IMR-90 (cell line): ENCODE measurements at regions not wholly inside any gene's neighbourhood (a gene's known extent, or its start where the extent isn't known, plus 50 kb on each side); places are given as distances from the start of the nearest gene placed in this dataset.

Source experiments
- ATAC-seq: fragments of 200-7000 bp; cut with Tn5 transposase; 2 replicates; pipeline ENCODE4 v1.9.1; 2020; ENCODE audit warnings: low read depth, mild to moderate bottlenecking, moderate library complexity
- BruUV-seq: library from RNA; stranded (reverse); fragments of 400-500 nt; replicated peaks from 2 replicates; lab custom pipeline; 2021; lab: Mats Ljungman, UMichigan
- CTCF ChIA-PET: fragments of 300-600 bp; formaldehyde crosslinking; extraction: SDS; loops from one replicate; lab custom pipeline; 2021; ENCODE audit warnings: antibody characterized with exemption; lab: Yijun Ruan, JAX
- POLR2A ChIA-PET: fragments of 300-600 bp; sonication (Branson Sonifier 250); formaldehyde crosslinking; loops from one replicate; lab custom pipeline; 2022; ENCODE audit warnings: antibody characterized with exemption; ENCODE audit not compliant: unreplicated experiment; lab: Charles Lee
- DNase-seq: peaks from one replicate; pipeline ENCODE4 v3.0.0; 2013
- H2AFZ ChIP-seq: replicated peaks from 2 replicates; pipeline ENCODE3; 2013; ENCODE audit warnings: low read length, mild to moderate bottlenecking; ENCODE audit not compliant: poor library complexity
- H2AK5ac ChIP-seq: 2 replicates; pipeline ENCODE4 v1.6.1; 2013; ENCODE audit warnings: low read depth, low read length, inconsistent platforms
- H2AK9ac ChIP-seq: replicated peaks from 2 replicates; pipeline ENCODE3; 2013; ENCODE audit warnings: mild to moderate bottlenecking, low read depth, low read length, moderate library complexity; ENCODE audit not compliant: poor library complexity
- H2BK120ac ChIP-seq: 2 replicates; pipeline ENCODE4 v1.6.1; 2013; ENCODE audit warnings: low read depth, low read length, inconsistent platforms
- H2BK15ac ChIP-seq: 3 replicates; pipeline ENCODE4 v1.6.1; 2013; ENCODE audit warnings: low read depth, low read length, inconsistent platforms
- H2BK20ac ChIP-seq: 2 replicates; pipeline ENCODE4 v1.6.1; 2013; ENCODE audit warnings: low read depth, mild to moderate bottlenecking, inconsistent platforms, low read length, moderate library complexity
- H2BK5ac ChIP-seq: 2 replicates; pipeline ENCODE4 v1.6.1; 2013; ENCODE audit warnings: mild to moderate bottlenecking, low read depth, low read length, inconsistent platforms; ENCODE audit not compliant: poor library complexity, severe bottlenecking
- H3K14ac ChIP-seq: replicated peaks from 2 replicates; pipeline ENCODE4 v1.6.1; 2013; ENCODE audit warnings: low read depth, low read length, inconsistent platforms
- H3K18ac ChIP-seq: 2 replicates; pipeline ENCODE4 v1.6.1; 2013; ENCODE audit warnings: low read depth, low read length, control low read depth
- H3K23ac ChIP-seq: 2 replicates; pipeline ENCODE4 v1.6.1; 2013; ENCODE audit warnings: low read depth, low read length, inconsistent platforms
- H3K27ac ChIP-seq: 2 replicates; pipeline ENCODE4 v1.5.1; 2013; ENCODE audit warnings: mild to moderate bottlenecking, control low read depth, low read length; ENCODE audit not compliant: insufficient read depth
- H3K27me3 ChIP-seq: 2 replicates; pipeline ENCODE4 v1.6.1; 2013; ENCODE audit warnings: low read length; ENCODE audit not compliant: control insufficient read depth, insufficient read depth
- H3K36me3 ChIP-seq: 2 replicates; pipeline ENCODE4 v1.6.1; 2013; ENCODE audit warnings: low read length, mixed read lengths; ENCODE audit not compliant: control insufficient read depth, insufficient read depth
- H3K4ac ChIP-seq: 2 replicates; pipeline ENCODE4 v1.6.1; 2013; ENCODE audit warnings: low read depth, low read length, inconsistent platforms
- H3K4me1 ChIP-seq: 2 replicates; pipeline ENCODE4 v1.6.1; 2013; ENCODE audit warnings: low read length, mixed read lengths; ENCODE audit not compliant: control insufficient read depth, insufficient read depth
- H3K4me2 ChIP-seq: 2 replicates; pipeline ENCODE4 v1.6.1; 2013; ENCODE audit warnings: low read depth, mild to moderate bottlenecking, control low read depth, low read length, moderate library complexity
- H3K4me3 ChIP-seq: 2 replicates; pipeline ENCODE4 v1.5.1; 2013; ENCODE audit warnings: low read depth, mild to moderate bottlenecking, control low read depth, low read length, moderate library complexity; ENCODE audit not compliant: insufficient read depth
- H3K56ac ChIP-seq: 2 replicates; pipeline ENCODE4 v1.6.1; 2013; ENCODE audit warnings: low read length, inconsistent platforms; ENCODE audit not compliant: insufficient read depth; ENCODE audit errors: extremely low read depth
- H3K79me1 ChIP-seq, 2 experiments: 2 replicates each; pipeline ENCODE4 v1.6.1; 2013; ENCODE audit warnings: low read length in 2 of 2, inconsistent platforms in 1 of 2, low read depth in 1 of 2
- H3K9ac ChIP-seq: 2 replicates; pipeline ENCODE4 v1.6.1; 2013; ENCODE audit warnings: low read depth, low read length, control low read depth
- H3K9me1 ChIP-seq: 2 replicates; pipeline ENCODE4 v1.6.1; 2013; ENCODE audit warnings: low read length, inconsistent platforms; ENCODE audit not compliant: insufficient read depth
- H3K9me3 ChIP-seq: 2 replicates; pipeline ENCODE4 v1.6.1; 2013; ENCODE audit warnings: low read length; ENCODE audit not compliant: control insufficient read depth, insufficient read depth
- H4K20me1 ChIP-seq: 2 replicates; pipeline ENCODE4 v1.6.1; 2013; ENCODE audit warnings: low read length, inconsistent platforms; ENCODE audit not compliant: insufficient read depth
- H4K5ac ChIP-seq: 2 replicates; pipeline ENCODE4 v1.6.1; 2013; ENCODE audit warnings: mild to moderate bottlenecking, low read depth, low read length, control low read depth
- H4K8ac ChIP-seq, 2 experiments: 2 replicates each; pipeline ENCODE4 v1.6.1; 2013; ENCODE audit warnings: low read depth in 2 of 2, low read length in 2 of 2, control low read depth in 1 of 2, inconsistent platforms in 1 of 2
- H4K91ac ChIP-seq: 2 replicates; pipeline ENCODE4 v1.6.1; 2013; ENCODE audit warnings: low read depth, low read length, inconsistent platforms; ENCODE audit not compliant: insufficient read depth
- CEBPB ChIP-seq: IDR thresholded peaks from 2 replicates; pipeline ENCODE4 v1.6.1; 2012; ENCODE audit warnings: low read depth, low read length, improper control_type of control experiment
- CHD1 ChIP-seq: IDR thresholded peaks from 2 replicates; pipeline ENCODE4 v1.6.1; 2012; ENCODE audit warnings: low read depth, low read length, improper control_type of control experiment
- ELK1 ChIP-seq: fragments of 150-350 bp; IDR thresholded peaks from 2 replicates; pipeline ENCODE4 v1.6.1; 2016; ENCODE audit warnings: low read depth, mild to moderate bottlenecking, low read length, moderate library complexity, borderline replicate concordance
- FOS ChIP-seq: fragments of 150-350 bp; IDR thresholded peaks from 2 replicates; pipeline ENCODE4 v1.6.1; 2016; ENCODE audit warnings: low read depth, low read length
- RCOR1 ChIP-seq: IDR thresholded peaks from 2 replicates; pipeline ENCODE4 v1.6.1; 2012; ENCODE audit warnings: mild to moderate bottlenecking, low read length, improper control_type of control experiment; ENCODE audit not compliant: insufficient replicate concordance
- RFX5 ChIP-seq: IDR thresholded peaks from 2 replicates; pipeline ENCODE4 v1.8.0; 2012; ENCODE audit warnings: low read depth, mild to moderate bottlenecking, low read length, moderate library complexity
- whole genome bisulfite sequencing, 2 experiments: methylation state at CpG; one replicate each; pipeline versions ENCODE4 v1.1.5 to v1.1.7; 2013; ENCODE audit warnings: missing lambda C conversion rate in 2 of 2; ENCODE audit not compliant: insufficient read length in 1 of 2; ENCODE audit errors: extremely low coverage in 2 of 2; 5-methylcytosine and 5-hydroxymethylcytosine counted together
- dilution Hi-C: fragments of 300-500 bp; cut with HindIII; formaldehyde crosslinking; loops from one replicate; pipeline ENCODE4 v1.14.3; 2018; ENCODE audit warnings: low sequenced_read_pairs; ENCODE audit not compliant: unreplicated experiment
- in situ Hi-C: fragments of 300-500 bp; cut with MboI; formaldehyde crosslinking; loops from 3 replicates; pipeline ENCODE4 v1.14.3; 2019; ENCODE audit warnings: low sequenced_read_pairs, inconsistent platforms, mixed read lengths
- intact Hi-C: fragments of 100-400 bp; cut with micrococcal nuclease; formaldehyde crosslinking; loops from 2 replicates; pipeline ENCODE4 v1.10.0; 2022

- H2AK9ac ChIP-seq, result no peak overlapping the region
Observed at GRCh38 chr13:37412241-37412921, 186.2 kb downstream of the POSTN start.

More at GRCh38 chr13:37412241-37412921, 186.2 kb downstream of the POSTN start:
- TF ChIP-seq ELK1 (no peak), CEBPB (peak; percentile 70; the same call in 1 of the 2 replicates), CHD1 (no peak), RCOR1 (no peak), FOS (no peak), RFX5 (no peak)
- POLR2A ChIA-PET, result no interaction called here
- Histone ChIP-seq H3K9me3 (no peaks in the 10 kb centered on the region), H3K9me1 (no peaks in the 10 kb centered on the region), H4K20me1 (no peaks in the 10 kb centered on the region), H4K91ac (no peak overlapping the region), H2AFZ (no peak overlapping the region), H3K4me1 (peaks cover 3% of the 10 kb centered on the region), H3K4ac (no peak overlapping the region), H2BK120ac (no peak overlapping the region), H3K56ac (no peak overlapping the region), H2BK15ac (no peak overlapping the region), H3K4me2 (no peak overlapping the region), H3K23ac (no peak overlapping the region), H3K36me3 (no peaks in the 10 kb centered on the region), H3K14ac (no peak overlapping the region), H2AK5ac (no peak overlapping the region), H4K5ac (no peak overlapping the region), H2BK20ac (no peak overlapping the region), H3K18ac (no peak overlapping the region), H3K79me1 (no peaks in the 10 kb centered on the region), H4K8ac (no peak overlapping the region), H3K27ac (no peak overlapping the region), H3K4me3 (no peak overlapping the region), H3K27me3 (no peaks in the 10 kb centered on the region), H2BK5ac (no peak overlapping the region), H3K9ac (no peak overlapping the region)
- CTCF ChIA-PET, result no interaction called here
- BruUV-seq, result no TSS peak
- ATAC-seq, result peak; percentile 68
- intact Hi-C loops, result loop anchor here (5.0 to 10.0 kb wide), 2 partner anchors 218 to 305 kb away; partner anchors contain the start of gene CSNK1A1L
- WGBS, 2 experiments, result 50% methylated on average over 1 of the region's 2 CpGs; no CpG with 5 or more reads in 1 of the 2 experiments
- DNase-seq, result peak; percentile 74
- in situ Hi-C loops, result no loop called here
- dilution Hi-C loops, result no loop called here
